NCI-H2196 treated with DMSO at 0.1 percent for 48 hours (cell line): ENCODE measurements at regions not wholly inside any gene's neighbourhood (a gene's known extent, or its start where the extent isn't known, plus 50 kb on each side); places are given as distances from the start of the nearest gene placed in this dataset.
"Not testable (repeated sequence)": the region's sequence is repeated elsewhere in the genome, so short reads cannot be mapped to it uniquely, and the experiment has no call there.

Experiments
- DNase-seq: peaks from one replicate; lab custom pipeline; 2025; ENCODE audit not compliant: unreplicated experiment; lab: John Stamatoyannopoulos, UW

DNA sequence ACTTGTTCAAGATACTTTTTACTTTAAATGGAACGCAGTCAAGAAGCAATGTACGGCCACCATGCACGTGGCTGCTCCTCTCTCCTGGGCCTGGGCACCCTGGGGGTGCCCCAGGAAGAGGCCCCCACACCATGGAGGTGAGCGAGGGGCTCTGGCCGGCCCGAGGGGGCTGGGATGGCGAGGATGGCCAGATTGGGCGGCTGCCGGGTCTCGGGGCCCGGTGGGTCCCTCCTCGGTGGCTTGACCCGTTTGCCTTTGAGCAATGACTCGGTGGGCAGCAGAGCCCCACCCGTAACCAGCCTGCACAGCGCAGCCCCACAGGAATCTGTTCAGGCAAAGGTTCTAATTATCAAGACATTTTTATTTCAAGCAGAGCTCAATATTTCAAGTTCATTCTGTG, 167.4 kb downstream of the BRD1 start:
- DNase-seq: no peak

DNA sequence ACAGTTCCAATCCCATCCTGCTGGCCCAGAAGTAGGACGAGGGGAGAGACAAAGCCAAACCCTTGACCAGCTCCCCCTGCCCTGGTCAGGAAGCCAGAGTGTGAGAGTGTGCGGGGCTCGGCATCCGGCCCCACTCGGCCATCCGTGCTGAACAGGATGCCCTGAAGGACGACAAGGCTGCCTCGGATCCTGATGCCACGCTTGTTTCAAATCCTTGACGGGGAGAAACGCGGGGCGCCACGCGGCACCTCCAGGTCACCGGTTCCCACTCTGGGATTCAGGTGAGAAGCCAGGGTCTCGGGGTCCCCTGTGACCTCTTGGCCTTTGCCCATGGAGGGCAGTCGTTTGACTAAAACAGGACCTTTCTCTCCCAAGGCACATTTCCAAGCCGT, 167.8 kb downstream of the BRD1 start:
- DNase-seq: no peak

- no peak for DNase-seq
These were observed 168.3 kb downstream of the BRD1 start for GRCh38 chr22:49659281-49659923.

DNA sequence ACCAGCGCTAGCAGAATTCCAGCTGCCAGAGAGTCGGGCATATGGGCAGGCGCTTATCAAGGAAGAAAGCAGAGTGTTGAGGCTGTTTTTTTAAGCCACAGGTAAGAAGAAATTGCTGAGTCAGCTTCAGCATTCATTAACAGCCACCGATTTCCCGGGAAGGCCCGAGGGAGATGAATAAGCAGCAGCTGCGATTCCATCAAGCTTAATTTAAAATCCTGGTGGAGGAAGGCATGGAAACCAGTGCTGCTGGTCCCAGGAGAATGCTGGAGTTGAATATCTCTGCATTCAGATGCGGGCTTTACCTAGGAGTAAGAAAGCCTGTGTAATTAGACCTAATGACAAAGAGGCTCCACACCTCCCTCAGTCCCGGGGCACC, 168.8 kb downstream of the BRD1 start:
- no peak for DNase-seq

- DNase-seq: no peak
These were observed 169.6 kb downstream of the BRD1 start for GRCh38 chr22:49657974-49658590.

- no peak for DNase-seq
These were observed 170.2 kb downstream of the BRD1 start for GRCh38 chr22:49657275-49657973.

GRCh38 chr22:49656883-49657274, 170.8 kb downstream of the BRD1 start:
- DNase-seq: not testable (repeated sequence)

DNA sequence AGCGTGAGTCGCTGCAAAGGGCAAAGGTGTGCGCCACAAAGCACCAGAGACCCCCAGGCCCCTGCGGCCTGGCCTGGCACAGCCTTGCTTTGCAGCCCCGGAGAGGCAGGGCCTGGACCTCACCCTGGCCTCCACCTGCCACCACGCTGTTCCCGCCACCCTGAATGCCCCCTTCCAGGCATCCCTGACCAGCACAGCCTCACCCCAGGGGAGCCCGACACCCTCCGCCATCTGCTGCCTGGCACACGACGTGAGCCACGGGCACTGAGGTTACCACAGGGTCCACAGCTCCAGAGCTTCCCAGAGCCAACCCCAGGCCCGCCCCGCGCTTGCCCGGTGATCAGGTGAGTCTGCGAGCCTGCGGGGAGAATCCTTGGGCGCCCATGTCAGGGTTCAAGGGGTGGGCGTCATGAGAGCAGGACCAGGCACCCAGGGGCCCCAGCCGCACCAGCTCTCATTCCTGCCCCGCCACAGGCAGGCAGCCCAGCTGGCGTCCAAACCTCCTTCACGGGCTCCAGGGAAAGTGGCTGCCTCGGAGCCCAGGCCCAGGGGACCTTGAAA, 171.3 kb downstream of the BRD1 start:
- no peak for DNase-seq

- DNase-seq: no peak
These were observed 172.4 kb downstream of the BRD1 start for GRCh38 chr22:49655168-49655812.

GRCh38 chr22:49650336-49651241, 177.1 kb downstream of the BRD1 start:
- no peak for DNase-seq

- no peak for DNase-seq
These were observed 178.3 kb downstream of the BRD1 start for GRCh38 chr22:49649166-49650068.

DNA sequence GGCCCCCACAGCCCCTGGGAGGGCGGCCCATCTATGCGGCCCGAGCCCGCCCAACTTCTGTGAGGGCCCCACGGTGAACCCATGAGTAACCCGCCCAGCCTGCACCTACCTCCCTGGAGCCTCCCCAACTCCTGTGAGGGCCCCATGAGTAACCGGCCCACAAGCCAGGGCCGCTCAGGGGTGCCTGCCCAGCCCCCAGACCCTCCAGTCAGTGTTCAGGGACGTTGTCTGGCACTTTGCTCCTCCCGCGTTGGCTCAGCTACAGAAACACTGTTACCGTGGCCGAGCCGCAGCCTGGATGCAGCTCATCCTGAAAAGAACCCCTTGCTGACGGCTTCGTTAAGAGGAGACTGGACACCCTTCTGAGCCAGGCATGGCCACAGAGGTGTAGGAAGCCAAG, 179.6 kb downstream of the BRD1 start:
- no peak for DNase-seq

DNA sequence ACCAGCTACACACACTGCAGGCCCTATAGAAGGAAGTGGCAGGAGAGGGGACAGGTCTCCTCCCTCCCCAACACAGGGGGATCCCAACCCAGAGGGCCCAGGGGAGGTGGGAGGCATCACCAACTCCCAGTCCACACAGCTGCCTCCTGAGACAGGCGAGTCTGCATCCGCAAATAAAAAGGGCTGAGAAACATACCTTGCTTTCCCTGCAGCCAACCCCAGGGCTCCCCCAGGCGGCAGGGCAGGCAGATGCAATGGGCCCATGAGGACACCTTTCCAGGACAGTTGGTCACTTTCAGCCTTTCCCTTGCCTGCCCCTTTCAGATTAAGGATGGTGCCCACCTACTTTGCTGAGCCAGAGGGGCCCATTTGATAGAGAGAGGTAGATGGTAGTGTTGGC, 180.0 kb downstream of the BRD1 start:
- no peak for DNase-seq

GRCh38 chr22:49646876-49647275, 180.8 kb downstream of the BRD1 start:
- DNase-seq: no peak

- no peak for DNase-seq
These were observed 181.7 kb downstream of the BRD1 start for GRCh38 chr22:49645791-49646550.

DNA sequence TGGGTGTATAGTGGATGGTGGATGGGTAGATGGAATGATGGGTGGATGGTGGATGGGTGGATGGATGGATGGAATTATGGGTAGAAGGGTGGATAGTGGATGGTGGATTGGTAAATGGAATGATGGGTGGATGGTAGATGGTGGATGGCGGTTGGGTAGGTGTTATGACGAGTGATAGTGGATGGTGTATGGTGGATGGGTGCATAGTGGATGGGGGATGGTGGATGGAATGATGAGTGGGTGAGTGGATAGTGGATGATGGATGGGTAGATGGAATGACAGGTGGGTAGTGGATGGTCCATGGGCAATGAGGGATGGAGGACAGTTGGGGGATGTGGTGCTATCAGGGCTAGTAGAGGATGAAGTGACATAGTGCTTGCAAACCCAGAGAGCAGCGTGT, 182.4 kb downstream of the BRD1 start:
- no peak for DNase-seq

- DNase-seq: no peak
These were observed 183.7 kb downstream of the BRD1 start for GRCh38 chr22:49643998-49644397.

DNA sequence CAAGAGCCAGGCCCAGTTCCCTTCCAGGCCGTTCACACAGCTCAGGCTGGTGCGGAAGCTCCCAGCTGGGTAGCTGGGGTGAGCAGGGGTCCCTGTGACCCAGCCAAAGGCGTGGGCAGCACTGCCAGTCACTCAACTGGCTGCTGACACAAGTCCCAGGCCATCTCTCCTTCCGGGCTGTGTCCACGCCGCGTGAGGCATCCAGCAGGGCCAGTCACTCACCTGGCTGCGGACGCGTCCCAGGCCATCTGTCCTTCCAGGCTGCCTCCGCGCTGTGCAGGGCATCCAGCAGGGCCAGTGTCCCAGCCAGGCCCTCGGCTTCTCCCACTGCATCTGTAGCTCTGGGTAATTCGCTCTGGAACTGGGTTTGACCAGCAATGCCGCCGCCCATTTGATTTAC, 184.2 kb downstream of the BRD1 start:
- DNase-seq: no peak

DNA sequence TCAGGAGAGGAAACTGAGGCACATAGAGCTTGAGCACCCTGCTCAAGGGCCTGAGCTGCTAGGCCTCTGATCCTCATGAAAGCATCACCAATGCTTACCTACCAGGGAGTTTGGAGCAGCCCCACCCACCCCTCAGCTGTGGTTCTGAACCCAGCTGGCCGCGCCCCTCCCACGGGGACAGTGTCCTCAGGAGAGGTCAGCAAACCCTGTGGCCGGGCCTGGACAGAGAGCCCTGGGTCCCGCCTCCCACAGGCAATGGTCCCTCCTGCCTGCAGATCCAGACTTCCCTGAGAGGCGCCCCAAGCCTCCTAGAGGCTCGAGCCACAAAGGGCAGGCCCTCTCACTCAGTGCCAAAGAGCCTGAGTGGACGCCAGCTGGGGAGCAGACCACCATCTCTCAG, 184.9 kb downstream of the BRD1 start:
- no peak for DNase-seq
